ENCODE measurements at regions not wholly inside any gene's neighbourhood (a gene's known extent, or its start where the extent isn't known, plus 50 kb on each side); places are given as distances from the start of the nearest gene placed in this dataset.
"Not testable (repeated sequence)": the region's sequence is repeated elsewhere in the genome, so short reads cannot be mapped to it uniquely, and the experiment has no call there.

DNA sequence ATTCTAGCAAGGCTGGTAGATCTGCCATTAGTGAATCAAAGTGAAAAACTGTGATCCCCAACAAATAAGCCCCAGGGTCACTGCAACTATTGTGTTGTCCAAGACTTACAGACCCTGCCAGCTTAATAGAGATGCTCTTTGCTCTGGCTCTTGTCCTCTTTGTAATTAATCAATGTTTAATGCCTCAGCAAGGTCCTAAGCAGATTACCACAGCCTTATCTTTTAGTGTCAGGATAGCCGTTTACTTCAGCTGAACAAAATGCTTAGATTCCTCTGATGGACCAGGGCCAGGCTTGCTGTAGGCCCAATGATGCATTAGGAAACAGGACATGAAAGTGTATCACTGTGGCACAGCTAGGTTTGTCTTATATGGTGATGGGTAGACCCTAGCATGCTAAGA lies 353.3 kb downstream of the HACE1 start:
- no peak for DNase-seq (ENCODE audit: low read depth in 2 of 2)

DNA sequence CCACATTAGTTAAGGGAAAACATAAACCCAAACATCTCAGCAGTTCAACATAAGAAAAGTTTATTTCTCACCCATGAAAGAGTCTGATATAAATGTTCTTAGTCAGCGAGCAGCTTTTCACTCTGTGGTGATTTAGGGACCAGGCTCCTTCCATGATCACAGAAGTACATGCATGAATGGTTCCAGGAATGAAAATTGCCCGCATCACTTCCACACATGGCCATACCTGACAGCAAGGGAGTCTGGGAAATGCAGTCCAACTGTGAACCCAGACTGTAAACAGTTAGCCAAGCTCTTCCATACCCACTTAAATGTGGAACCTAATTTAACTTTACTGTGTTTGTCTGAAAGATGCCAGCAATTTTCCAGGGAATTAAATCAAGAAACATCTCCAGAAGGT lies 353.9 kb downstream of the HACE1 start:
- DNase-seq (ENCODE audit: low read depth in 2 of 2): no peak

DNA sequence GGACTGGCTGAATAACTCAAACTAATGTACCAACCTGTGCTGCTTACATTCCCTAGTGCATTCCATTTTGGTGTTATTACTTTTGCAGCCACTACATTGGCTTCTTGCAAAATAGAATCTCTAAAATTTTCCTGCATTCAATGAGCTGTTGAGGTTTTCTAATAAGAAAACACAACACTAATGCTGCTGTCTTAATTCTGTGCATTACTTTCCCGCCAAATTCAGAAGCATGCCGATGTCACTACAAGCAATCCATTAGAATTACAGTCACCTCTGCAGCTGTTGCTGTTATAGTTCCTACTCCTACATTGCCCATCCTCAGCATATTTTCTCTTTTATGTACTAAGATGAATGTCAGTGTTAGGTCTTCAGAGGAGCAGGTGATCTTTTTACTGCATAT lies 359.5 kb downstream of the HACE1 start:
- no peak for DNase-seq (ENCODE audit: low read depth in 2 of 2)

DNA sequence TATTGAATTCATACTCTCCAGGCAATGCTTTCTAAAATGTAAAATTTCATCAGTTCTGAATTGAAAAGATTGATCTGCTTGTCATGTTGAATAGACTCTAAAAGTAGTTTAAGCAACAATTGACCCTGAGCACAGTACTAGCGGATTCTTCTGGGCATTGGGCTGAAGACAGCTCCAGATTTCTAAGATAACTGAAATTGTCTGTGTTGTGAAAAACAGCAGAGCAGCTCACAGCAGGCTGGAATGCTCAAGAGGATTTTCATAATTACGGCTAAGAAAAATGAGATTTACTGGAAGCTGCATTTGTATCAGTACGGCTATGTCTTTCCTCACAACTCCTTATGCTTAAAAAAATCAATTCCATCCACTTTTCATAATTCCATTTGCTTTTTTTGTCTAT lies 373.7 kb downstream of the HACE1 start:
- no peak for DNase-seq (ENCODE audit: low read depth in 2 of 2)

DNA sequence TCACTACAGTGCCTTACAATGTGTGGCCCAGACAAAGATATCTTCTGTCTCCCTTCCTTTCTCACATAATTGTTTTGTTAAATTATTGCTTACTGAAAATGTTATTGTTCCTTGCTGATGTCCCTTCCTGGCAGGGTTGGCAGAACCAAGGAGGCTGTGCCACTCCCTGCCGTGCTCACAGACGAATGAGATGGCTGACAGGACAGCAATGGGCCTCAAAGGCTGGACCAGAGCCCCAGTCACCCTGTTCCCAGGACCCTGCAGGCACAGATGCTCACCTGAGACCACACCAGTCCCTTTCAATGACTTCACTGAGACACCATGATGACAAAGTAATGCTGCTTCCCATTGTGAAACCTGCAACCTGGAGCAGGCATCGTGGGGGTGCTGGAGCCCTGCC lies 375.1 kb downstream of the HACE1 start:
- no peak for DNase-seq (ENCODE audit: low read depth in 2 of 2)

DNA sequence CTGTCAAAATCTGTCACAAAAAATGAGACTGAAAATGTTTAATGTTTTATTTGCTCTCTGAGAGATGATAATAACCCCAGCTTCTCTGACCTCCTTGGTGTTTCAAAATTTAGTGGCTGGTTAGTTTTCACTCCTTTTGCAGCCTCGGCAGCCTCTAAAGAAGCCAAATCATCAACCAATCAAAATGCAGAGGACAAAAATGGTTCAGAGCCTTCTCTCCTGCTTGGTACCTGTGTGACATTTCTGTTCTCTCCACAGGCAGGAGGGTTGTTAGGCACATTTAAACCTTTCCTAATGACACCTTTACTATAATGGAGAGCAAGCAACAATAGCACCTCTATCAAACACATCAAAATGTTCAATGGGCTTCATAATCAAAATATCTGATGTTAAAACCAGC lies 375.5 kb downstream of the HACE1 start:
- no peak for DNase-seq (ENCODE audit: low read depth in 2 of 2)

DNA sequence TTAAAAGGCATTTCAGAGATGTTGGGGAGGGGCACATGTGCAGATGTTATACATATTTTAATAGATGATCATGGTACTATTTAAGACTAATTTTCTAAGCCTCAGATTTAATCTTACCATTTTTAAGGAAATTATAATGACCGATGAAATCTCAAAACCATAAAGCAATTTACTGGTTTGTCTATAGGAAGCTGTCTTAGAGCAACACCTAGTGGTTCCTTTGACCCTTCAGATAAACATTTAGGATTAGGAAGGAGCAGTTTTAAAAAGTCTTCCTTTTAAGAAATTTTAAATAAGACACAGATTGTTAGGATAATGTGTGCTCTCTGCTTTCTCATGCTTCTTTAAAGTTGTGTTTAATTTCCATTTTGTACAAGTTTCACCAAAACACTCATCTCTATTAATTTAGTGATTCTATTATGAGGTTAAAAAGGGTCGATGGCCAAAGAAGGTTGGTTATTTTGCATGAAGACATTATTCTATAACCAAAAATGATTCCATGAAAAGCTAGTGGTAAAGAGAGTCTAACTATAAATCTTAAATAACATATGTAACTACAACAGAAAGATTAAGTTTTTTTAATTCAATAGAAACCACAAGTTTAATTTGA lies 376.4 kb downstream of the HACE1 start:
- no peak for DNase-seq (ENCODE audit: low read depth in 2 of 2)

DNA sequence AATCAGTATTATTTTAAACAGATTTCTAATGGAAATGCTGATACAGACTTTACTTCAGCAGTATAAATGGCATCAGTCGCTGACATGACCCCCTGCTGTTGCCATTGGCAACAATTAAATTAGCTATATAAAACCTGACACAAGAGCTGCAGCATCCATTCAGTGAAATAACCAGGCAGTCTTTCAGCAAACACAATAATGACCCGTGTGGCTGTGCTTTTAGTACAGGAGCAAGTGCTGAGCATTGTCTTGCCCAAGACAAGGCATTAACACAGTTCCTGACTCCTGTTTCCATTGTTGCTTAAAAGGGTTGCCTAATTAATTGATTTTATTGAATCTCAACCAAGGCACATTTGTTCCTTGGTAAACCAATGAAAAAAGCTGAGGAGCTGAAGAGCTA lies 382.1 kb downstream of the HACE1 start:
- no peak for DNase-seq (ENCODE audit: low read depth in 2 of 2)

DNA sequence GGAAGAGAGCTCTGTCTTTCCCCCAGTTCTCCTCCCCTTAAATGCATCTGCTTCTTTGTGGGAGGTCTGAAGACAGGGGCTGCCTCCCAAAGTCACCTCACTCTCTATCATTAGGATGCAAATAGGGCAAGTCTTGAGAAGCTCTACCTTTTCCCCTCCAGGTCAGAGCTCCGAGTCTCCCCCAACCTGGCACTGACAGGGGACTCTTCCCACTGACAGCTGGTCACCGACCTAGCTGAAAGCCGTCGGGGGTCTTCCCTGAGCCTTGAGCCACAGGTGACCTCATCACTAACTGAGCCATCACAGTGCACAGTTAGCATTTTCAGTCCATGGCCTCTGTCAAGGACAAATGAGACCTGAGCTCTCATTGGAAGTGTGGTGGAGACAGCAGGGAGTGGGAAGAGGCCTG lies 386.7 kb downstream of the HACE1 start:
- DNase-seq (ENCODE audit: low read depth in 2 of 2): no peak

DNA sequence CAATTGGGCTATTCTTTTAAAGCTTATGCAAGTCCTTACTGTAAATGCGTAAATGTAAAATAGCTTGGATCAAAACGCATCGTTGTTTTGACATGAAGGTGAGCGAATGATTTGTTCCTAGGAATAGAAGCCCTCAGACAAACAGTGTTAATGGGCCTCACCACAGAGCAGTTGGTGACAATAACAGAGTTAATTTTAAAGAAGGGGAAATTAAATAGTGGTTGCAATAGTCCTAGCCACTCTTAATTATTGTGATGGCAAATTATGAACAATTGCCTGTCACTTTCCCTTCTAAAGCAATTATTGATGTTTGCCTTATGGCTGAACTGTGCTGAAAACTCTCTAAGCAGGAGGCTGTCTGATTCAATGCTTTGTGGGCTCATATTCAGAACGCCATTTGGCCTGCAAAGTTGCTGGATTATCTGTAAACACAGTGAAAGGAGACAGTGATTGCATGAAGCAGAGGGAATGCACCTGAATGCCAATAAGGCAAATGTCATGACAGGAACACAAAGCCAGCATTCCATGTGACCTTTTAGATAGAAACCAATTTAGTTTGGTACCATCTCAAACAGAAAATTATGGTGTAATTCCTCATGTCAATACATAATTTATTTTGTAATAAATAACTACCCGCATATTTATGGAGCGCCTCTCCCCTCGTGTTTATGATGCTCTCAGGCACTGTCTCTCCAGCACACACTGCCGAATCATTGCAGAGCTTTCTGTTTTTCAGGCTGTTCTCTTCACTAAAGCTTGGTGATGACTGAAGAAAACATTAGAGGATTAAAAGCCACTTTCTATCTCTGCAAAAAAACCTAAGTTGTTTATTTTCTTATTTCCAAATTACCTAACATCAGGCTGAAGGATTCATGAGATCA lies 387.5 kb downstream of the HACE1 start:
- no peak for DNase-seq (ENCODE audit: low read depth in 2 of 2)

DNA sequence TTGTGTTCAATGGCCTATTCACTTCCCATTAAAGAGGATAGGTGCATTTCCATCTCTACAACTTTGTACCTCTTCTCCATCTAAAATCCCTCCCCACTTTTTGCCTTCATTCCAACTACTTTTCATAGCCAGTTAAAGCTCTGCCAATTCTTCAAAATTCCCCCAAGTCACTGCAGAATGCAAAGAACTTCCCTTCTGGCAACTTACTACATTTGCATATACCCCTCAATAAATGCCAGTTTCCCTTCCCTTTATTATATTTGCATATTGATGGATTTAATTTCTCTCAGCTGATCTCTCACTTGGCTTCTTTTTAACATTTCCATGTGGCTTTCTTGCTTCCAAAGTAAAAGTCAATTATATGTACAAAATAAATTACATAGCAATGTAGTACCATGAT lies 393.4 kb downstream of the HACE1 start:
- no peak for DNase-seq (ENCODE audit: low read depth in 2 of 2)

DNA sequence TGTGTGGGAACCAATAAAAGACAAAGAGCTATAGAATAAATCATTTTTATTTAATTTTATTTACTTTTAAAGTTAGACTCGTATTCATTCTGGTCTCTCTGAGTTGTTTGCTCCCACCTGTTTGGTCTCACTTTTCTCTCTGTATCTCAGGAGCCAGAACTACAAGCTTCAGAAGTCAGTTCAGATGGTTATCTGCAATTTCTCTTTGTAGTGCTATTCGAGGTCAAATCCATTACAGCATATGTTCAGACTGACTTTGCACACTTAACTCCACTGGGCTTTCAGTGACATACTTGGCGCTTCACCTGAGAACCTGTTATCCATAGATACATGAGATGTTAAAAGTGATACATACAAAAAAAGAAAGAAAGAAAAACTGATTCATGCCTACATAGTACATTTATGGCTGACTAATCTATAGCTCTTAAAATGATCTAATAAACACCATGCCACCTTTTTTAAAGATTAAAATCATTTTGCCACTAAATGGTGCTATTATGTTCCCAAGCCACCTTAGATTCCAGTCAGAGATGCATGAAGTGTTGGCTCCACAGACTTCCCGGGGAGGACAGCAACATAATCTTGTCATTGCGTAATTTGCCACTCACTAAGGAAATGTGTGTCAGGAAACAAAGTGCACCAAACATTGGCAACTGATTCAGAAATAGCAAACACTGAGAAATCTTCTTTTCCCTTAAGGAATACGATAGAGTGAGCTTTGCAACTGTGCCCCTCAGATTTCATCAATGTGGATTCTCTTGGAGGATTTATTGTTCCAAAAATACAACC lies 396.7 kb downstream of the HACE1 start:
- DNase-seq (ENCODE audit: low read depth in 2 of 2): no peak

DNA sequence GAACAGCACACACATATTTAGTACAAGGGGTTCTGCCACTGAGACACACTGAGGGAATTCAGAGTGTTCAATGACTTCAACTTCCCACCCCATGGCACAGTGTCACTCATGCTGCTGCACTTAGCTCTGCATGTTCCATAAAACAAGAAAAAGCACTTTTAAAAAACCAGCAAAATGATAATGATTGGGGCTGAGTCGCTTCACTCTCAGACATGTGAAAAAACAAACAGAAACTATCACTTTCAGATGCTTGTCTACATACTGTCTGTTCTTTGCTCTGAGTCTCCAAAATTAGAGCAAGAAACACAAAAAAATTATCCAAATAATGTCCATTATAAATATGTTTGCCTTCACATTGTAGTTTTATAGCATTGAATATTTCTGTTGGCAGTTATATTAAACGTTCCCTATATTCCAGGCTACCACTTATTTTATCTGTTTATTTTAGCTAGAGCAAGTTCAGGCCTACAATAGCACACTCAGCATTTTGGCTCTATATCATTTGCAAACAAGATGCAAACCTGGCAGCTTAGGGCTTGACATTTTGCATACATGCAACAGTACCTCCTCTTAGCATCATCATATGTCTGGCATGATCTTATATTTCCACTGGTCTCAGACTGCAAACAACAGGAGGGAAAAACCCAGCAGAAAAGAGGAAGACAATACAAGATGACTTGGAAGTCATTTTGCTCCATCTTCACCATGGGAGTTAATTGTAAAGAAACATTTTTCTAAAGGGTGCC lies 398.8 kb downstream of the HACE1 start:
- no peak for DNase-seq (ENCODE audit: low read depth in 2 of 2)

DNA sequence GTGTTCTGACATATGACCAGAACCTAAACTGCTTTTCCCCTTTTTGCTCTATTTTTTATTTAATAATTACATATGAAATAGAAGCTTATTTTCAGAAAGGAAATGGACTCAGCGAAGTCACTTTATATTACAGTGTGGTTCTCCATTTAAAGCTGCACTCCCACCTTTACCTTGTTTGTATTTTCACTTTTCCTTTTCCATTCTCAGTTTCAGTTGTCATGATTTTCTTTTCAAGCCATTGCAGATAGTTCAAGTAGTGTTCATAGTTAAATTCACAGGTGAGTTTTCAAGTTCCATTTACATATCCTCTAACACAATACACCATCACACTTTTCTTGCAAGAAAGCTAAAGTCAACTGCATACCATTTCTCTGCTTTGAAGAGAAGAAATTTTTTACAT lies 400.2 kb downstream of the HACE1 start:
- DNase-seq (ENCODE audit: low read depth in 2 of 2): no peak

DNA sequence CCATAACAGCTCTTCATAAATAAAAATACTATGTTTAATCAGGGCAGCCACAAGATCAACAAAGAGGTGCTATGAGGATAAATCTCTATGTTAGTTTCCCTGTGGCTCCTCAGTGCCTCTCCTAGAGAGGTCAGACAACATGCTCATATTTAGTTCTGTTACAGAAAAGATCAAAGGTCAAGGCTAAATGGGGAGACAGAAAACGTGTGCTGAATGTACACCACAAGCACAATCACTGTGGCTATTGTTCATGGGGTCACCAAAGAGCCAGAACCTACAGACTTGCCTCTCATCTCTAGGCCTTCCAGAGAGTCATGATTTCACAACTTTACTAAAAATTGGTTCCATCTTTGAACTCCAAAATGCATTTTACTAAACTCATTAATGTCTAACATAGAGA lies 409.8 kb downstream of the HACE1 start:
- no peak for DNase-seq (ENCODE audit: low read depth in 2 of 2)

DNA sequence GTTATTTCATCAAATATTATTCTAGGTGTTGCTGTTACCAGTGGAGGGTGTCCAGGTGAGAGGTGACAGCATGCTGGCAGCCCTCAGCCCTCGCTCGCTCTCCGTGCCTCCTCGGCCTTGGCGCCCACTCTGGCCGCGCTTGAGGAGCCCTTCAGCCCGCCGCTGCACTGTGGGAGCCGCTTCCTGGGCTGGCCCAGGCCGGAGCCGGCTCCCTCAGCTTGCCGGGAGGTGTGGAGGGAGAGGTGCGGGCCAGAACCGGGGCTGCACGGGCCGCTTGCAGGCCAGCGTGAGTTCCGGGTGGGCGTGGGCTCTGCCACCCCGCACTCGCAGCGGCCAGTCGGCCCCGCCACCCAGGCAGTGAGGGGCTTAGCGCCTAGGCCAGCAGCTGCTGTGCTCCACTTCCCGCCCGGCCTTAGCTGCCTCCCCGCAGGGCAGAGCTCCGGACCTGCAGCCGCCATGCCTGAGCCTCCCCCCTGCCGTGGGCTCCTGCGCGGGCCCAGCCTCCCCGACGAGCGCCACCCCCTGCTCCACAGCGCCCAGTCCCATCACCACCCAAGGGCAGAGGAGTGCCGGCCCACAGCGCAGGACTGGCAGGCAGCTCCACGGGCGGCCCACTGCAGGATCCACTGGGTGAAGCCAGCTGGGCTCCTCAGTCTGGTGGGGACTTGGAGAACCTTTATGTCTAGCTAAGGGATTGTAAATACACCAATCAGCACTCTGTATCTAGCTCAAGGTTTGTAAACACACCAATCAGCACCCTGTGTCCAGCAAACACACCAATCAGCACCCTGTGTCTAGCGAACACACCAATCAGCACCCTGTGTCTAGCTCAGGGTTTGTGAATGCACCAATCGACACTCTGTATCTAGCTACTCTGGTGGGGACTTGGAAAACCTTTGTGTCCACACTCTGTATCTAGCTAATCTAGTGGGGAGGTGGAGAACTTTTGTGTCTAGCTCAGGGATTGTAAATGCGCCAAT lies 413.3 kb downstream of the HACE1 start:
- not testable (repeated sequence) for DNase-seq (ENCODE audit: low read depth in 2 of 2)

DNA sequence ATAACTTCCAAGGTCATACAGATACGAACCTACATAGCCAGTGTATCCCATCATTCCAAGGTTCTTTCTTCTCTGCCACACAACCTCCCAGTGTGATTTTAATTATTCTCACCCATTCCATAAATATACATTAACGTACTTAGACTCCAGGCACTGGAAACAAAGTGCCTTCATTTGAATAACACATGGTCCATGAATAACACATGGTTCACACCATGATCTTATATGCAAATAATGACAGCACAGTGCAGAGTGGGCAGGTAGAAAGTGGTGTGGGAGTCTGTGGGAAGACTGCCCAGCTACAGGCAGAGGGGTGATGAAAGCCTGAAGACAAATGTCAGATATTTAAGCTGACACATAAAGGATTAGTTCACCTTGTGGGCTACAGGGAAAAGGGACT lies 425.2 kb downstream of the HACE1 start:
- DNase-seq (ENCODE audit: low read depth in 2 of 2): no peak

DNA sequence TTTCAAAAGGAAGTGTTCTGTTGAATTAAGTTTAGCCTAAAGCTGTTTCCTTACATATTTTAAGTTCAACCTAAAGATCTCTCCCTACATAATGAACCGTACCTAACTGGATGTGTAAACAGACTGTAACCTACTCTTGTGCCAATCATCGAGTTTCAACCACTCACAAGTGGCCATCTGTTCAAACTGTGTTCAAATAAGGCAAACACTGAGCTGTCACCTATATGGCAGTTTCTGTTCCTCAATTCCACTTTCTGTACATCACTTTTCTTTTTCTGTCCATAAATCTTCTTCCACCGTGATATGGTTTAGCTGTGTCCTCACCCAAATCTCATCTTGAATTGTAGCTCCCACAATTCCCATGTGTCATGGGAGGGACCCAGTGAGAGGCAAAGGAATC lies 428.6 kb downstream of the HACE1 start:
- no peak for DNase-seq (ENCODE audit: low read depth in 2 of 2)

DNA sequence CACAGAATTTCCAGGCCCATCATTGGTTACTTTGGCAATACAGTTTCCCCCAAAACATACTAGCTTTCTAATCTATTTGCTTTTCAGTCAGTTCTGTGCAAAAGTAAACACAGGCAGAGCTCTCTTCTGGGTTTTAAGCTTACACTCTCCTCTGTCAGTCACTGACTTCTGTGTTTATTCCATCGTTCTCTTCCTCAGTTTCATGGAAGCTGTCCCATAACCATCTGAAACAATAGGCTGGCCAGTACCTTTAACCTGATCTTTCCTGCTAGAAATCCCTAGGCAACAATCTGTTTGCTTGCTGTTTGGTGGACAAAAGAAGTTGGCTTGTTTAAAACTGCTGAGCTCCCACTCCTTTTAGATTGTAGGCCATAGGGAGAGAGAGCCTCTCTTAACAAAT lies 431.5 kb downstream of the HACE1 start:
- no peak for DNase-seq (ENCODE audit: low read depth in 2 of 2)

DNA sequence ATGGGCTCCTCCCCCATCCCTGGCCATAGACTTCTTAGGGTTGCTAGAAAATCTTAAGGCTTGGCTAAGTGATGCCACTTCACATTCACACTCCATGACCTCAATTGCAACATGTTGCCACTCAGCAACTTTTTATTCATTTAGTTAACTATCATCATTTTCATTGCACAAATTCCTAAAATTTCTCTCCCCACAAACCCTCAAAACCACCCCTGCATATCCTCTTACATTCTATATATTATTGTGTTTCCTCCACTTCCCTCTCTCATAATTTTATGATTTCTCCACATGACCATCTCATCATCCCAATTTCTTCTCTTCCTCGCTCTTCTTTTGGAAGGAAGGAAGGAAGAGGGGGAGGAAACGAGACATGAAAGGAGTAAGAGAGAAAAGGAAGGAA lies 436.0 kb downstream of the HACE1 start:
- no peak for DNase-seq (ENCODE audit: low read depth in 2 of 2)

DNA sequence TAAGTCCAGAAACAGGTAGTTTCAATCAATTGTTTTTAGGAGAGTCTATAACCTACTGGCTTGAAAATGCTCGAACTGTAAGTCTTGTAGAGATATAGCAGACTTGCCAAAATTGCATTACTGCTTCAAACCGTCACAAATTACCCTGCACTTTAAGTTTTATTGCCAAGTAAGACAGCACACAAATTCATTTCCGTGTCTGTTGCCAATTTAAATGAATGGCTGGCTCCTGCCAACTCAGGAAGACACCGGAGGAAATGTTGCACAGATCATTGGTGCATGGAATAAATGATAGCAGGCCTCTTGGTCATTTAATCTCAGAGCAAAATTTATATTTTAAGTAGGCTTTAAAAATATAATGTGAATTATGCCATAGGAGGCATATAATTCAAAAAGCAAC lies 438.1 kb downstream of the HACE1 start:
- DNase-seq (ENCODE audit: low read depth in 2 of 2): no peak
